HG02943 (cell line): ENCODE measurements at regions not wholly inside any gene's neighbourhood (a gene's known extent, or its start where the extent isn't known, plus 50 kb on each side); places are given as distances from the start of the nearest gene placed in this dataset.

Experiments
- ATAC-seq: cut with Tn5 transposase; IDR thresholded peaks from one replicate; pipeline ENCODE4 v1.9.1; 2021; ENCODE audit warnings: mild to moderate bottlenecking, low read depth, moderate library complexity; ENCODE audit not compliant: unreplicated experiment

GRCh38 chr12:17276196-17276595 lies 670.2 kb upstream of the LMO3 start:
- ATAC-seq = no peak

GRCh38 chr12:17266856-17267255 lies 660.9 kb upstream of the LMO3 start:
- ATAC-seq = no peak

DNA sequence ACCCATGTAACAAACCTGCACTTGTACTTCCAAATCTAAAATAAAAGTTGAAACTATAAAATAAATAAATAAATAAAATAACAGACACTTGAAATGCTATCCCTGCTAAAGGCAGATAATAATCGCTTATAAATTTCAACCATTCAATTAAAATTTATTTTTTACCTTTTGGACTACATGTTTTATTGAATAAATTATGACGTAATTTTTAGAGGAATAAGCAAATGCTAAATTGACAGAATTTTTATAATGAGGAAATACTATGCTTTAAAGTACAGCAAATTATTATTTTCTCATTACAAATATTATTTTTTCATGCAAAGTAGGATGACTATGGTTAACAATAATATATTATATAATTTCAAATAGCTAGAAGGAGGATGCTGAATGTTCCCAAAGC lies 658.6 kb upstream of the LMO3 start:
- ATAC-seq = no peak

- ATAC-seq = no peak
Observed at GRCh38 chr12:17239874-17240273, 633.9 kb upstream of the LMO3 start.

- no peak for ATAC-seq
Observed at GRCh38 chr12:17235996-17236395, 630.0 kb upstream of the LMO3 start.

DNA sequence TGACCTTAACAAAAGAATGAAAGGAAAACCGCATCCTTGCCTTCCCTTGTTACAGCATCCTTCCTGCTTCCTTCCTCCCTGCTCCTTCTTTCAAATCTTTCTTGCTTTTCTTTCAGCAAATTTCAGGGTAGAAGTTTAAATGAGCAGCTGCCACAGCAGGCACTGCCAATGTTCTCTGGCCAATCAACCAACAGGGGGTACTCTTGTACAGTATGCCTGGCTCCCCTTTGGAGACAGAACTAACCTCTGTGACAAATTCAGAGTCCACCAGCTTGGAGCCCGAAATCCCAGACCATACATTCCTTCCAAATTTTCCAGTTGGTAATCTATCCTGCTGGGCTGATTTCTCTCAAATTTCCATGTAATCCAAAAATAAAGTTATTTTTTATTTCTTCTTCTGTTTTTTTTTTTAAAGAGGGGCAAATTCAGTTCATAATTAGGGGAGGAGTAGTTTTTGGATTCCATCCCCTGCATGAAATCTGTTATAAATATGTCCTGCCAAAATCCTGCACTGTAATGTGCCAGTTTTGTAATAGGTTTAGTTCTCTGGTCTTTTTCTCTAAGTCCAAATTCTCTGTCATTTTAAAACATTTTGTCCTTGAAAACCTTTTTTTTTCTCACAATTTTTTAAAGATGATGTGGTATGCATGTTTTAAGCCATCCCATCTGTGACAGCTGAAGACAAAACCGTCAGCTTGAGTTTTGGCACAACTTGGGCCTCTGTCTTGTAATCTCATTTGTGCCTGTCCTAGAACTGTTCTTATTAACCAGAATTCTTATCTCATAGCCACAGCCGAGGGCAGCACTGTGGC lies 610.0 kb upstream of the LMO3 start:
- no peak for ATAC-seq

DNA sequence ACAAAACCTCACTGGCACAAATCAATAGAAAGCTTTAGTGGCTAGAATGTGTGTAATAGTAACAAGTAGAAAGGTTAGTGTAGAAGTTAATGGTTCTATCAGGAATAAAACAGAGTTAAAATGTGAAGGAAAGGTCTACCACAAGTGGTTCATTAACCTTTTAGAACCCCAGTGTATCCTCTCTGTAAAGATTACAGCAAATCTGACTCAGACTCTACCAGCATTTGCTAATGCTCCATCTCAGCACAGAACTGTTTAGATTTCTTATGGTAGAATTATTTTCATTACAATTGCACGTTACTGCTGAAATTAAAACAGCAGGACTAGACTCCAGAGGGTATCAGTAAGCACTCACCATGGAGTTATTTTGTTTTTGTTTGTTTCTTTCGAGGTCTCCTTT lies 609.0 kb upstream of the LMO3 start:
- ATAC-seq = peak; percentile 72

DNA sequence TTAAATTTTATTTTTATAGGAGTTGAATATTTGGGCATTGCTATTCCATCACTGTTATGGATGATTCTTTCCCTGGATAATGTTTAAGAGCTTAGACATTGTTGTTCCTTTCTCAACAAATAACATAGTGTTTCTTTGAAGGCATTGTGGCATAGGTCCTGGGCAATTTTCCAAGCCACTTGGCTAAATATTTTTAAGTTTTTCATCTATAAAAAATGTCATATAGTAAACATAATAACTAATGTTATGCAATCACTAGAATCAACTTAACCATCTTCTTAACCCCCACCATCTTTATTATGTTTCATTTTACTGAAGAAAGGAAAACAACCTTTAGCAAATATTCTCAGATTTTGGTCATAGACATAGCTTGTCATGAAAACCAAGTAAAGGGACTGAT lies 600.6 kb upstream of the LMO3 start:
- no peak for ATAC-seq

DNA sequence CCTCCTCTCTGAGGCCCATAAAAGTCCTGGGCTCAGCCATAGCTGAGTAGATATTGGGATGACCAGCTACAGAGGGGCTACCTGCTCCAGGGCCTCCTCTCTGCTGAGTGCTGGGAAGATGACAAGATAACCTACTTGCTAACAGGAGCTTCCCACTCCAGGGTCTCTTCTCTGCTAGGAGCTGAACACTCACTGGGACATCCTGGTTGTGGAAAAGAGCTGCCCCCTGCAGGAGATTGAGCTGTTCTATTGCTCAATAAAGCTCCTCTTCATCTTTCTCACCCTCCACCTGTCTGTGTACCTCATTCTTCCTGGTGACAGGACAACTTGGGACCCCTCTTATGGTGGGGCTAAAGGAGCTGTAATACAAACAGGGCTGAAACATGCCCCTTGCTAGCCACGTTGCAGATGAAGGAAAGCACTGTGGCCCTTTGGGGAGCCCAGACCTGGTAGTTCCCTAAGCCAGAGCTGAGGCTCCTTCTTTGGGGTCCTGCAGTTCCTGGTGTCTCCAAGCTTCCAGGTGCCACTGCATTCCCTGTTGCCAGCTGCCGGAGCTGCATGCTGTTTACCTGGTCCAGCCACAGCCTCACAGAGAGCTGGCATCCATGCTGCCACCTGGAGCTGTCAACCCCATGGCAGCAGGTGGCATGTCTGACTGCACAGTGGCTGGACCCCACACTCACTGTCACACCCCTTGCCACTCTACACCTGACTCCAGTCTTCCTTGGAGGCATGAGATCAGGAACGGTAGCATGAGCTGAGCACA lies 598.5 kb upstream of the LMO3 start:
- ATAC-seq = no peak

- ATAC-seq = no peak
Observed at GRCh38 chr12:17203497-17203896, 597.5 kb upstream of the LMO3 start.

DNA sequence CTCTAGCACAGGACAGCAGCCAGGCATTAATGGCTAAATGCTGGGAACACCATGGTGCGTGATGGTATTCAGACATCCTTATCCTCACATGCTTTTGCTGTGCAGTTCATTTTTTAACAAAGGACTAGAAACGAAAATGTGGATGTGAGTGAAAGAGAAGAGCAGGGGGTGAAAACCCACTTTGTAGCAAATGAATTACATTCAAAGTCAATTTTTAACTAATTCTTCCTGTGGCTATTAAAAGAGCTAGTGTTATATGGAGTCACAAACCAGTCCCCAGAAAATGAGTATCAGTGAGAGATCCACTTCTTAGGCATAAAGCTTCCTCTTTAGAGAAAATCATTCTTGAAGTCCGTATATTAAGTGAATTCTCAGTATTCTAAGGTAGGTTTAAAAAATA lies 592.0 kb upstream of the LMO3 start:
- ATAC-seq = no peak

DNA sequence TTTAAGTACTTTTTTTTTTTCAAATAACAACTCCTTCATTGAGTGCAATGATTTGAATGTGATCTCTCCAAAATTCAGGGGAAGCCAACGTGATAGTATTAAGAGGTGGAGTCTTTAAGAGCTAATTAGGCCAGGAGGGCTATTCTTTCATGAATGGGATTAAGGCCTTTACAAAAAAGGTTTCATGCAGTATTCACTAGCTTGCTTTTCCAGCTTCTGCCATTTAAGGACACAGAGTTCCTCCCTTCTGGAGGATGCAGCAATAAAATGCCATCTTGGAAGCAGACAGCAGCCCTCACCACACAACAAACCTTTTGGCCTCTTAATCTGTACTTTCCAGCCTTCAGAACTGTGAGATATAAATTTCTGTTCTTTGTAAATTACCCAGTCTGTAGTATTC lies 586.8 kb upstream of the LMO3 start:
- ATAC-seq = no peak

- ATAC-seq = peak; percentile 69
Observed at GRCh38 chr12:17169726-17170471, 563.9 kb upstream of the LMO3 start.

DNA sequence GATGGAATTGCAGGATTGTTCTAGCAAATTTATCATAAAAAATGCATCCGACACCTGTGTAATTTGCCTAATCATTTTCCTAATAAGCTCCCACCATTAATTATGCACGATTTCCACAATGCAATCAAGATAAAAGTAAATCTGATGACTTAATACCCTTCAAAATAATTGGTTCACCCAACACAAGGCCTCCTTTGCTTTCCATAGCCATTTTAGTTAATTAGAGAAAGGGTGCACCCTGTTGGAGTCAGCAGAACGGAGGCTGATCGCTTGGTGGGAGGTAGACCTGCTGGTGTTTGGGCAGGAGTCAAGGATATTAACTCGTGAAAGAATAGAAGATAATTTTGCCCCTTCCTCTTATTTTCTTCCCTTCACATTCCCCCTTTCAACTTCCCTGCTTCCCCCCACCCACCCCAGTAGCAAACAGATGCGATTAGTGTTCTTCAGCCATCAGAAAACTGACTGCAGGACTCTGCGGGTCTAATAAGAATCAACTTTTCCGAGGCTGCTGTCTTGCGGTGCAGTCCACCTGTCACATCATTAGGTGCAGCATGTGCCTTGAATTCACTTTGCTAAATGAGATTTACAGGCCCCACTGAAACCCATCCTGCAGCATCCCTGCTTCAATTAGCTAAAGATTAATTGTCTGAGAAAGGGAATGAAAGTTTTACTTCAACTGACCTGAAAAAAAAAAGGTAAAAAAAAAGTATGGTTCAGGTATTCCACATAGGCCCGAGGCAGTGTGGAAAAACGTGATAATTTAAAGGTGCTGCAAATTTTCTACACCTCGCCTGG lies 553.7 kb upstream of the LMO3 start:
- no peak for ATAC-seq

DNA sequence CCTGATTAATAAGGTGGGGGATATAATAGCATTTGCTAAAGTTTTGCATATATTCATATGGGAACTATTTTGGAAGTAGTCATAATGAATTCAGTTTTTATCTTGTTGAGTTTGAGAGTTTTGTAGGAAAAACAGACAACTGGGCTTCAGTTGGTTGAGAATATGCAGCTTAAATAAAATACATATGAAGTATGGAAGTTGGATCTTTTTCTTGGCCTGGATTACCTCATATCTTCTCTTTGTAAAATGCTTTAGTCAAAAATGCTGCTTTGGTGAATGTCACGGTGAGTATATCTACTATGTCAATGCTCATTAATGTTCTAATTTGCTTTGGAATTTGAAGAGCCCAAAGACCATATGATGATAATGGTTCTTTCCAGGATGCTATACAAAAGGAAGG lies 552.2 kb upstream of the LMO3 start:
- ATAC-seq = no peak

DNA sequence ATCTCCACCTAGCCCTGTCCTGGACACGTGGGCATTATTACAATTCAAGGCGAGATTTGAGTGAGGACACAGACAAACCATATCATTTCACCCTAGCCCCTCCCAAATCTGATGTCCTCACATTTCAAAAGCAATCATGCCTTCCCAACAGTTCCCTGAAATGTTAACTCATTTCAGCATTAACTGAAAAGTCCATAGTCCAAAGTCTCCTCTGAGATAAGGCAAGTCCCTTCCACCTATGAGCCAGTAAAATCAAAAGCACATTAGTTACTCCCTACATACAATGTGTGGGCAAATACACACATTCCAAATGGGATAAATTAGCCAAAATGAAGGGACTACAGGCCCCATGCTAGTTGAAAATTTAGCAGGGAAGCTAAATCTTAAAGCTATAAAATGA lies 546.0 kb upstream of the LMO3 start:
- ATAC-seq = no peak

DNA sequence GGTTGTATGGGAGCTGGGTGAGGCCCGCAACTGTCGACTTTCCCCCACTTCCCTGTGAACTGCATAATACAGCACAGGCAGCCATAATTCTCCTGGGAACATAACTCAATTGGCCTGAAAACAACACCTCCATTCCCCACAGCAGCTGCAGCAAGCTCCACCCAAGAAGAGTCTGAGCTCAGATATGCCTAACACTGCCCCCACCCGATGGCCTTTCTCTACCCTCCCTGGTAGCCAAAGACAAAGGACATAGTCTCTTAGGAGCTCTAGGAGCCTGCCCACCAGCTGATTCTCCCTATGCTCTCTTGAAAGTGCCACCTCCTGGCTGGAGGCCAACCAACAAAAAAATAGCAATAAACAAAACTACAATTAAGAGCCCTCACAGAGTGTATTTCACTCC lies 542.7 kb upstream of the LMO3 start:
- ATAC-seq = no peak

DNA sequence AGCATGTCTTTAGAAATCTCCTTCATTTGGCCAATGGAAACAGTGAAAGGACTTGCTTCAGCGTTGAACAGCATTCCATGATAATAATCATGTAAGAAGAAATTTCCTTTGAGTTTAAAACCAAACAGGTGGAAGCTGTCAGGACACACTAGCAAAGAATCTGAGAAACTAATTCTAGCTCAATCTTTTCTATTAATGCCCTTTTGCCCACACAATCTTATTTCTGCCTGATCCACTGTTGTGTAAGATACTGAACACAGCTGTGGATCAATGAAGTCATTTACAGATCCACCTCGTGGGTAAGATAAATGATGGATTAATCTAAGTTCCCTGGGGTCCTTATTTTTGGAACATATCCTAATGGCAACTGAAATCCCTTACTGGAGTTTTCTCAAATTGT lies 536.9 kb upstream of the LMO3 start:
- no peak for ATAC-seq

- ATAC-seq = no peak
Observed at GRCh38 chr12:17139931-17140330, 534.0 kb upstream of the LMO3 start.

DNA sequence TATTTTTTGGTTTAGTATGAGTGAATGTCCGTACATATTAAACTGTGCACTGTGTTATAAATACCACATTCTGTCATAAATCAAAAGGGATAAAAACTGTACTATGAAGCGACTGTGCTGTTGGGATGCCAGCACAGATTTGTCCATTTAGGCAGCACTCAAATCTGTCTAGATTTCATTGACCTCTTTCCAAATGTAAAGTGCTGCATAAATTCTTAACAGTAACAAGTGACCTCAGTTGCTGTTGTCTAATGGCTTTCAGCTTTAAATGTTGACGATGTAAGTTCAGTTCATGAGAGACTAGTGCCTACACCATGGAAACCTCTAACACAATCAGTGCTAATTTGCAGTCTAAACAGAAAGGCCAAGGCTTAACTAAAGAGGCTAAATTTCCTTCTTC lies 531.4 kb upstream of the LMO3 start:
- no peak for ATAC-seq

DNA sequence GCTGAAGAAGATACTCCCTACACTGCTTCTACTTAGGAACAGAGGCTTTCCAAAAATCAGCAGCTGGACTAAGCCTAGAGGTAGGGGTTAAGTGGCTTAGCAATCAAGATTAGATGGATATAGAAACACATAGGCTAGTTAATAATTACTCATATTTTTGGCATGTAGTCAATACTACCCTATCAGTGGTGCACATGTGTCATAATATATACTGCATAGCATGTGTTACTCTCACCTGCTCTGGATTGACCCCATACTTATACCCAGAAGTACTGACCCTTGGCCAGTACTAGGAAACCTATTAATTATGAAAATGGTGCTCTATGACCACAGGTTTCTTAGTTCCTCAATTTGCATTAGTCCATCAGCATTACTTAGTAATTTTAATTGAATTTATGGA lies 528.4 kb upstream of the LMO3 start:
- no peak for ATAC-seq
